ENCODE measurements at regions not wholly inside any gene's neighbourhood (a gene's known extent, or its start where the extent isn't known, plus 50 kb on each side); places are given as distances from the start of the nearest gene placed in this dataset.

DNA sequence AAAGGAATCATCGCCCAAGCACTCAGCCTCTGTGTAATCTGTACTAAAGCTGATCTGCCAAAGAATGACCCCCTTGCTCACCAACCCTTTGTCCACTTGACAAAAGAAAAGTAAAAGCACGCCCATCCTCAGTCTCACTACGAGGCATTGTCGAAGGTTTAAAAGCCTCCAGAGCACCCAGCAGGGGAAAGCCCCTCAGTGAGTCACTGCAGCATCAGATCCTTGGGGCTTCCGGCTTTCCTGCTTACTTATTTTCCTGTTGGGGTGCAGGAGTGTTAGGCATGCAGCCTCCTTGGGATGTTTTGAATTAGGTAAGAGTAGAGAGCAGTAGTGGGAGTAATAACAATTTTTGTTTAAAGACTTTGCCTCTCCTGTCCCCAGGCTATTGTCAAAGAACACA is 216.1 kb downstream of the MTHFS start:
- TF ChIP-seq EP300 (IDR thresholded peaks at IDR 0.05; ENCODE audit: borderline replicate concordance) = no peak
- TF ChIP-seq, protein P1, sequence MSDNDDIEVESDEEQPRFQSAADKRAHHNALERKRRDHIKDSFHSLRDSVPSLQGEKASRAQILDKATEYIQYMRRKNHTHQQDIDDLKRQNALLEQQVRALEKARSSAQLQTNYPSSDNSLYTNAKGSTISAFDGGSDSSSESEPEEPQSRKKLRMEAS (IDR thresholded peaks at IDR 0.05) = no peak
- no peak for TF ChIP-seq TAF1 (IDR thresholded peaks at IDR 0.05; ENCODE audit: low read depth)
- no peak for TF ChIP-seq RAD21 (IDR thresholded peaks at IDR 0.05; ENCODE audit: low read depth)
- TF ChIP-seq EGR1 (IDR thresholded peaks at IDR 0.05) = no peak
- TF ChIP-seq CREB1 (IDR thresholded peaks at IDR 0.05; ENCODE audit: low read depth) = no peak
- no peak for TF ChIP-seq FOXM1 (IDR thresholded peaks at IDR 0.05; ENCODE audit: borderline replicate concordance, low read depth)
- TF ChIP-seq ZBTB7A (IDR thresholded peaks at IDR 0.05; ENCODE audit: low read depth) = no peak
- TF ChIP-seq, protein P2, sequence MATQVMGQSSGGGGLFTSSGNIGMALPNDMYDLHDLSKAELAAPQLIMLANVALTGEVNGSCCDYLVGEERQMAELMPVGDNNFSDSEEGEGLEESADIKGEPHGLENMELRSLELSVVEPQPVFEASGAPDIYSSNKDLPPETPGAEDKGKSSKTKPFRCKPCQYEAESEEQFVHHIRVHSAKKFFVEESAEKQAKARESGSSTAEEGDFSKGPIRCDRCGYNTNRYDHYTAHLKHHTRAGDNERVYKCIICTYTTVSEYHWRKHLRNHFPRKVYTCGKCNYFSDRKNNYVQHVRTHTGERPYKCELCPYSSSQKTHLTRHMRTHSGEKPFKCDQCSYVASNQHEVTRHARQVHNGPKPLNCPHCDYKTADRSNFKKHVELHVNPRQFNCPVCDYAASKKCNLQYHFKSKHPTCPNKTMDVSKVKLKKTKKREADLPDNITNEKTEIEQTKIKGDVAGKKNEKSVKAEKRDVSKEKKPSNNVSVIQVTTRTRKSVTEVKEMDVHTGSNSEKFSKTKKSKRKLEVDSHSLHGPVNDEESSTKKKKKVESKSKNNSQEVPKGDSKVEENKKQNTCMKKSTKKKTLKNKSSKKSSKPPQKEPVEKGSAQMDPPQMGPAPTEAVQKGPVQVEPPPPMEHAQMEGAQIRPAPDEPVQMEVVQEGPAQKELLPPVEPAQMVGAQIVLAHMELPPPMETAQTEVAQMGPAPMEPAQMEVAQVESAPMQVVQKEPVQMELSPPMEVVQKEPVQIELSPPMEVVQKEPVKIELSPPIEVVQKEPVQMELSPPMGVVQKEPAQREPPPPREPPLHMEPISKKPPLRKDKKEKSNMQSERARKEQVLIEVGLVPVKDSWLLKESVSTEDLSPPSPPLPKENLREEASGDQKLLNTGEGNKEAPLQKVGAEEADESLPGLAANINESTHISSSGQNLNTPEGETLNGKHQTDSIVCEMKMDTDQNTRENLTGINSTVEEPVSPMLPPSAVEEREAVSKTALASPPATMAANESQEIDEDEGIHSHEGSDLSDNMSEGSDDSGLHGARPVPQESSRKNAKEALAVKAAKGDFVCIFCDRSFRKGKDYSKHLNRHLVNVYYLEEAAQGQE (IDR thresholded peaks at IDR 0.05; ENCODE audit: low read depth) = no peak
- TF ChIP-seq CEBPB (IDR thresholded peaks at IDR 0.05) = no peak
- TF ChIP-seq TCF12 (IDR thresholded peaks at IDR 0.05; ENCODE audit: low read depth) = no peak
- no peak for TF ChIP-seq NFIC (IDR thresholded peaks at IDR 0.05)
- TF ChIP-seq TEAD4 (IDR thresholded peaks at IDR 0.05) = no peak
- no peak for TF ChIP-seq YY1 (IDR thresholded peaks at IDR 0.05; ENCODE audit: low read depth)

All from Ishikawa (cell line).